ENCODE measurements at regions not wholly inside any gene's neighbourhood (a gene's known extent, or its start where the extent isn't known, plus 50 kb on each side); places are given as distances from the start of the nearest gene placed in this dataset.

- TF ChIP-seq CTCF (IDR thresholded peaks at IDR 0.05) = no peak
- TF ChIP-seq EP300 (IDR thresholded peaks at IDR 0.05) = no peak
These were observed 153.5 kb downstream of the RBFOX3 start for GRCh38 chr17:79457376-79457775.

All from A549 (cell line).